ENCODE measurements at regions not wholly inside any gene's neighbourhood (a gene's known extent, or its start where the extent isn't known, plus 50 kb on each side); places are given as distances from the start of the nearest gene placed in this dataset.

DNA sequence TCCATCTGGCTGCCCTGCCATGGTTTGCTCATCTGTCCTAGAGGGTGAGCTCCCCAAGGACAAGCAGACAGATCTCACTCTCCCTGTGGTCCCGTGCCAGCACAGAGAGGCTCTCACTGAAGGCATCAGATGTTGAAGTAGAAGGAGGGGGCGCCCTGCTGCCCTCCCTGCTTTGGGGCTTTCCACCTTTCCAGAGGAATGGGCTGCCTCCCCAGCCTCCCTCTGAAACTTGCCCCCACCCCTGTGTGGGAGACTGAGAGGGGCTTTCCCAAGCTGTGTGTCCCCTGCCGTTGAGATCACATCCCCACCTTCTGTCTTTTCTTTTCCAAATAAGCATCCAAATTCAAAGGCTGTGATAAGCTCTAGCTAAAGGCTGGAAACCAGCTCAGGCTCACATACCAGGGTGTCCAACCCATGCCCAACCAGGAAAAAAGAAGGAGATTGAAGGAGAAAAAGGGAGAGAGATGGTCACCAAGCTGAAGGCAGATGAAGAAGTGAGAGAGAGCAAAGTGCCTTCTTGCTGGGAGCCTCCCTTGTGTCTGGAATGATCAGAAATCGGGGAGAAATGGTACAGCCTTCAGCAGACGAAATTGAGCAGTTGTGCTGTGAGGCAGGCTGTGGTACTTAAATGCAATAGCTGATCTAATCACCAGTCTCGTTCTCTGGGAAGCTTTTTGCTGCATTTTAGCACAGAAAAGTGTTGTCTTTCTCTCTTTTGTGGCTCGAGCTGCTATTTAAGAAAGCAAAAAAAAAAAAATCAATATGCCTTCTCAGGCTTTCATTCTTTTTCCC lies 145.9 kb upstream of the LHX1 start:
- Histone ChIP-seq H2AFZ (no peak overlapping the region), H3K27me3 (peaks cover 40% of the 10 kb centered on the region)

DNA sequence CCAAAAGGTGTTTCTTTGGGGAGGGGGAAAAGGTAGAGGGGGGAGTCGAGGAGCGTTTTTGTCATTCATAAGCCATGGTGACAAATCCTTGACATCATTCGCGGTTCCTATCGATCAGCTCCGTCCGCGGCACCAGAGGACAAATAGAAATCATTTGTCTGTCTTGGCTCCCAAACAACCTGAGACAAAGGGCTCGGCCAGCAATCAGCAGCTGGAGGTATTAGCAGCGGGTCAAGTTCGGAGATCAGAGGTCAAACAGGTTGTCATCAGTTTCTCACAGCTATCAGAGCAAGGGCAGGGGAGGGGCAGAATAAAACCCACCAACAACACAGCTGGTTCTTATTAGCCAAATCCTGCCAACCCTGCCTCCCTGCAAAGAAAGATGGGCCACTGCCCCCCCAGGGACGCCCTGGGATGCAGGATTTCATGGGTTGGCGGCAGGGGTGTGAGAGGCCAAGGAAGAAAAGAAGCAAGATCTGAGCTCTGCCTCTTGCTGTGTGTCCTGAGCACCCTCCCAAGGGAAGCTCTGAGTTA lies 145.3 kb upstream of the LHX1 start:
- H2AFZ ChIP-seq = no peak overlapping the region
- H3K9me2 ChIP-seq (replicated peaks; ENCODE audit: insufficient read depth) = no peaks in the 10 kb centered on the region
- no peaks in the 10 kb centered on the region for H4K20me1 ChIP-seq (ENCODE audit: insufficient read depth, poor library complexity, severe bottlenecking)
- peaks cover 40% of the 10 kb centered on the region for H3K27me3 ChIP-seq
- H3K79me2 ChIP-seq = no peaks in the 10 kb centered on the region
- no peaks in the 10 kb centered on the region for H3K36me3 ChIP-seq (replicated peaks; ENCODE audit: insufficient read depth, low read depth)
- H3K27ac ChIP-seq = no peak overlapping the region
- H3K9me3 ChIP-seq (ENCODE audit: low read depth) = no peaks in the 10 kb centered on the region
- TF ChIP-seq, protein P1, sequence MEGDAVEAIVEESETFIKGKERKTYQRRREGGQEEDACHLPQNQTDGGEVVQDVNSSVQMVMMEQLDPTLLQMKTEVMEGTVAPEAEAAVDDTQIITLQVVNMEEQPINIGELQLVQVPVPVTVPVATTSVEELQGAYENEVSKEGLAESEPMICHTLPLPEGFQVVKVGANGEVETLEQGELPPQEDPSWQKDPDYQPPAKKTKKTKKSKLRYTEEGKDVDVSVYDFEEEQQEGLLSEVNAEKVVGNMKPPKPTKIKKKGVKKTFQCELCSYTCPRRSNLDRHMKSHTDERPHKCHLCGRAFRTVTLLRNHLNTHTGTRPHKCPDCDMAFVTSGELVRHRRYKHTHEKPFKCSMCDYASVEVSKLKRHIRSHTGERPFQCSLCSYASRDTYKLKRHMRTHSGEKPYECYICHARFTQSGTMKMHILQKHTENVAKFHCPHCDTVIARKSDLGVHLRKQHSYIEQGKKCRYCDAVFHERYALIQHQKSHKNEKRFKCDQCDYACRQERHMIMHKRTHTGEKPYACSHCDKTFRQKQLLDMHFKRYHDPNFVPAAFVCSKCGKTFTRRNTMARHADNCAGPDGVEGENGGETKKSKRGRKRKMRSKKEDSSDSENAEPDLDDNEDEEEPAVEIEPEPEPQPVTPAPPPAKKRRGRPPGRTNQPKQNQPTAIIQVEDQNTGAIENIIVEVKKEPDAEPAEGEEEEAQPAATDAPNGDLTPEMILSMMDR (IDR thresholded peaks at IDR 0.05; ENCODE audit: poor library complexity) = no peak
- TF ChIP-seq EZH2phosphoT487 (IDR thresholded peaks at IDR 0.05; ENCODE audit: low read depth, severe bottlenecking, unreplicated experiment) (no peak), EZH2 (IDR thresholded peaks at IDR 0.05; ENCODE audit: borderline replicate concordance) (no peak)
- WGBS (ENCODE audit: low lambda C conversion rate, missing lambda C conversion rate) = 21% methylated on average over 13 of the region's 13 CpGs
- H3K4me2 ChIP-seq = no peak overlapping the region
- no peak for DNase-seq (ENCODE audit: low spot score)
- H3K4me3 ChIP-seq = no peak overlapping the region
- H3K4me1 ChIP-seq (ENCODE audit: insufficient read depth) = no peaks in the 10 kb centered on the region

More for the DNA sequence above, 145.9 kb upstream of the LHX1 start:
- Histone ChIP-seq H3K79me2 (no peaks in the 10 kb centered on the region), H3K4me2 (no peak overlapping the region), H3K9me3 (ENCODE audit: low read depth) (no peaks in the 10 kb centered on the region), H3K4me1 (ENCODE audit: insufficient read depth) (no peaks in the 10 kb centered on the region), H3K9me2 (replicated peaks; ENCODE audit: insufficient read depth) (no peaks in the 10 kb centered on the region), H3K36me3 (replicated peaks; ENCODE audit: insufficient read depth, low read depth) (no peaks in the 10 kb centered on the region), H4K20me1 (ENCODE audit: insufficient read depth, poor library complexity, severe bottlenecking) (no peaks in the 10 kb centered on the region), H3K4me3 (no peak overlapping the region), H3K27ac (no peak overlapping the region)
- no peak for DNase-seq (ENCODE audit: low spot score)
- 41% methylated on average over 7 of the region's 7 CpGs for WGBS (ENCODE audit: low lambda C conversion rate, missing lambda C conversion rate)
- TF ChIP-seq EZH2phosphoT487 (IDR thresholded peaks at IDR 0.05; ENCODE audit: low read depth, severe bottlenecking, unreplicated experiment) (no peak), EZH2 (IDR thresholded peaks at IDR 0.05; ENCODE audit: borderline replicate concordance) (no peak)
- TF ChIP-seq, protein P1 (IDR thresholded peaks at IDR 0.05; ENCODE audit: poor library complexity) = no peak

DNA sequence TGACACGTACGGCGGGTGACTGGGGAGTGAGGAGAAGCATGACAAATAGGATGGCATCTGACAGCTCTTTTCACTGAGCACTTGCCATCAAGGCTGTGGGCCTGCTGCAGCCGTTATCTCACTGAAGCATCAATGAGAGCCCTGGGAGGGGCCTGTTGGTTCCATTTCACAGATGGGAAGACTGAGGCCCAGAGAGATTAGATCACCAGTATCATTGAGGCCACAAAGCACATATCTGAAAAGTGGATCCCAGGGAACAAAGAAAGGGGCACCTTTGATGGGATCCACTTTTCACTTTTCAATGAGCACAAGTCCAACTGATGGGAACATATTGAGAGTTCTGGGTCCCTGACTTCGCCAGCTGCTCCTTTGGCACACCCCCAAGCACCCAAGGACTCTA lies 144.4 kb upstream of the LHX1 start:
- no peak overlapping the region for H2AFZ ChIP-seq
- no peaks in the 10 kb centered on the region for H3K4me1 ChIP-seq (ENCODE audit: insufficient read depth)
- H3K9me2 ChIP-seq (replicated peaks; ENCODE audit: insufficient read depth) = no peaks in the 10 kb centered on the region
- H3K27me3 ChIP-seq = peaks cover 36% of the 10 kb centered on the region
- H3K36me3 ChIP-seq (replicated peaks; ENCODE audit: insufficient read depth, low read depth) = no peaks in the 10 kb centered on the region
- H3K4me2 ChIP-seq = no peak overlapping the region
- 96% methylated on average over 5 of the region's 5 CpGs for WGBS (ENCODE audit: low lambda C conversion rate, missing lambda C conversion rate)
- DNase-seq (ENCODE audit: low spot score) = no peak
- H3K4me3 ChIP-seq = no peak overlapping the region
- H3K27ac ChIP-seq = no peak overlapping the region
- no peaks in the 10 kb centered on the region for H3K79me2 ChIP-seq
- TF ChIP-seq, protein P1 (IDR thresholded peaks at IDR 0.05; ENCODE audit: poor library complexity) = no peak
- no peak for TF ChIP-seq EZH2phosphoT487 (IDR thresholded peaks at IDR 0.05; ENCODE audit: low read depth, severe bottlenecking, unreplicated experiment)
- TF ChIP-seq EZH2 (IDR thresholded peaks at IDR 0.05; ENCODE audit: borderline replicate concordance) = no peak
- H4K20me1 ChIP-seq (ENCODE audit: insufficient read depth, poor library complexity, severe bottlenecking) = no peaks in the 10 kb centered on the region
- H3K9me3 ChIP-seq (ENCODE audit: low read depth) = no peaks in the 10 kb centered on the region

Measured in hepatocyte (in vitro differentiated cells).